ENCODE measurements at regions not wholly inside any gene's neighbourhood (a gene's known extent, or its start where the extent isn't known, plus 50 kb on each side); places are given as distances from the start of the nearest gene placed in this dataset.

DNA sequence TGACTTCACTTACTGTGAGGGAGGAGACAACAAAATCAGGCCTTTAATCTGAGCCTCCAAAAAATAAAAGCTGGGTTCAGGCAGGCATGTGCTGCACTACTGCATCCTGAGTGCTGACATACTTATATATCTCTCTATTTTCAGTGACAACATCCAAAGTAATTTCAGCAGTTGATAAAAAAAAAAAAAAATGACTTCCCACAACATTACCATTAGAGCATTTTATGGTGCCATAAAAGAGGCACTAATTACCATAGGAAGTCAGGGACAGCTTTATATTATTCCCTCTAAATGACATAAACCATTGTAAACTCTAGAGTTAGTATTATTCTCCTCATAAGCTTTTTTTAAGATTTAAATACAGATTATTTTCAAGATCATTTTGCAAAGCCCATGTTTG lies 346.1 kb downstream of the SLCO4C1 start:
- Histone ChIP-seq H3K9ac (ENCODE audit: low read depth, low read length, poor library complexity, severe bottlenecking) (no peak overlapping the region), H3K79me2 (ENCODE audit: insufficient read depth, low read length) (no peaks in the 10 kb centered on the region), H3K4me3 (ENCODE audit: low read length, poor library complexity, severe bottlenecking) (no peak overlapping the region), H3K4me2 (ENCODE audit: low read depth, low read length, poor library complexity, severe bottlenecking) (no peak overlapping the region), H3K36me3 (ENCODE audit: insufficient read depth, low read length) (no peaks in the 10 kb centered on the region), H3K9me2 (replicated peaks; ENCODE audit: low read depth, low read length) (no peaks in the 10 kb centered on the region), H3F3A (ENCODE audit: low read depth) (no peaks in the 10 kb centered on the region), H2AFZ (ENCODE audit: low read length) (no peak overlapping the region), H3K27me3 (ENCODE audit: insufficient read depth, low read length, poor library complexity, severe bottlenecking) (no peaks in the 10 kb centered on the region), H3K9me3 (ENCODE audit: insufficient read depth, low read depth, low read length) (no peaks in the 10 kb centered on the region), H4K20me1 (ENCODE audit: insufficient read depth, low read length, poor library complexity, severe bottlenecking) (no peaks in the 10 kb centered on the region), H3K4me1 (ENCODE audit: insufficient read depth, low read length, poor library complexity, severe bottlenecking) (no peaks in the 10 kb centered on the region)
- TF ChIP-seq, protein P1, sequence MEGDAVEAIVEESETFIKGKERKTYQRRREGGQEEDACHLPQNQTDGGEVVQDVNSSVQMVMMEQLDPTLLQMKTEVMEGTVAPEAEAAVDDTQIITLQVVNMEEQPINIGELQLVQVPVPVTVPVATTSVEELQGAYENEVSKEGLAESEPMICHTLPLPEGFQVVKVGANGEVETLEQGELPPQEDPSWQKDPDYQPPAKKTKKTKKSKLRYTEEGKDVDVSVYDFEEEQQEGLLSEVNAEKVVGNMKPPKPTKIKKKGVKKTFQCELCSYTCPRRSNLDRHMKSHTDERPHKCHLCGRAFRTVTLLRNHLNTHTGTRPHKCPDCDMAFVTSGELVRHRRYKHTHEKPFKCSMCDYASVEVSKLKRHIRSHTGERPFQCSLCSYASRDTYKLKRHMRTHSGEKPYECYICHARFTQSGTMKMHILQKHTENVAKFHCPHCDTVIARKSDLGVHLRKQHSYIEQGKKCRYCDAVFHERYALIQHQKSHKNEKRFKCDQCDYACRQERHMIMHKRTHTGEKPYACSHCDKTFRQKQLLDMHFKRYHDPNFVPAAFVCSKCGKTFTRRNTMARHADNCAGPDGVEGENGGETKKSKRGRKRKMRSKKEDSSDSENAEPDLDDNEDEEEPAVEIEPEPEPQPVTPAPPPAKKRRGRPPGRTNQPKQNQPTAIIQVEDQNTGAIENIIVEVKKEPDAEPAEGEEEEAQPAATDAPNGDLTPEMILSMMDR (conservative IDR thresholded peaks at IDR 0.05; ENCODE audit: low read length), result no peak
- TF ChIP-seq EZH2phosphoT487 (IDR thresholded peaks at IDR 0.05; ENCODE audit: borderline replicate concordance), result no peak

DNA sequence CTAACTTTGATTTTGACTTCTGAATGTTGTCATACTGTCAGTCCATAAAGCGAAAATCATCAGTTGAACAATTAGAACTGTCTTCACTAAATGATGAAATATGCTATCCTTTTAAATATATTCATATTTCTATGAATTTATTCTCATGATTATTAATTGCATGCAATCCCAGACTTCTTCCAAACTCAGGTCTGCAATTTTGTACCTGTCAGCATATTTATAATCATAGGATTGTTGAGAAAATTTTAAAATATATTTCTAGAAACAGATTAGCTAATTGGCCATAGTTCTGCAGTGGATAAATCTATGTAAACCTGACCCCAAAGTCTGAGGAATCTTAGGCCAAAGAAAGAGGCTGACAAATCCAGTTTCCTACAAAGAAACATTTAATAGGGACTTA lies 347.5 kb downstream of the SLCO4C1 start:
- TF ChIP-seq EZH2phosphoT487 (IDR thresholded peaks at IDR 0.05; ENCODE audit: borderline replicate concordance), result no peak
- TF ChIP-seq, protein P1 (conservative IDR thresholded peaks at IDR 0.05; ENCODE audit: low read length), result no peak
- Histone ChIP-seq H3K27me3 (ENCODE audit: insufficient read depth, low read length, poor library complexity, severe bottlenecking) (no peaks in the 10 kb centered on the region), H4K20me1 (ENCODE audit: insufficient read depth, low read length, poor library complexity, severe bottlenecking) (no peaks in the 10 kb centered on the region), H2AFZ (ENCODE audit: low read length) (no peak overlapping the region), H3K79me2 (ENCODE audit: insufficient read depth, low read length) (no peaks in the 10 kb centered on the region), H3K9me2 (replicated peaks; ENCODE audit: low read depth, low read length) (no peaks in the 10 kb centered on the region), H3K4me2 (ENCODE audit: low read depth, low read length, poor library complexity, severe bottlenecking) (no peak overlapping the region), H3K4me1 (ENCODE audit: insufficient read depth, low read length, poor library complexity, severe bottlenecking) (peaks cover 1% of the 10 kb centered on the region), H3F3A (ENCODE audit: low read depth) (no peaks in the 10 kb centered on the region), H3K4me3 (ENCODE audit: low read length, poor library complexity, severe bottlenecking) (no peak overlapping the region), H3K9ac (ENCODE audit: low read depth, low read length, poor library complexity, severe bottlenecking) (no peak overlapping the region), H3K9me3 (ENCODE audit: insufficient read depth, low read depth, low read length) (no peaks in the 10 kb centered on the region), H3K36me3 (ENCODE audit: insufficient read depth, low read length) (no peaks in the 10 kb centered on the region)

DNA sequence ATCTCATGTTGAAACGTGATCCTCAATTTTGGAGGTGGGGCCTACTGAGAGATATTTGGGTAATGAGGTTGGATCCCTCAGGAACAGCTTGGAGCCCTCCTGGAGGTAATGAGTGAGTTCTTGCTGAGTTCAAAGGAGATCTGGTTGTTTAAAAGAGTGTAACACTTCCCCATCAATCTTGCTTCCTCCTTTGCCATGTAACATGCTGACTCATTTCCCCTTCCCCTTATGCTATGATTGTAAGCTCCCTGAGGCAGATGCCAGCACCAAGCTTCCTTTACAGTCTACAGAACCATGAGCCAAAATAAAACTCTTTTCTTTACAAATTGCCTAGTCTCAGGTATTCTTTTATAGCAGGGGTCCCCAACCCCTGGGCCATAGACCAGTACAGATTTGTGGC lies 352.3 kb downstream of the SLCO4C1 start:
- no peak for TF ChIP-seq EZH2phosphoT487 (IDR thresholded peaks at IDR 0.05; ENCODE audit: borderline replicate concordance)
- TF ChIP-seq, protein P1 (conservative IDR thresholded peaks at IDR 0.05; ENCODE audit: low read length), result no peak
- H3K4me1 ChIP-seq (ENCODE audit: insufficient read depth, low read length, poor library complexity, severe bottlenecking), result peaks cover 7% of the 10 kb centered on the region
- no peaks in the 10 kb centered on the region for H3K27me3 ChIP-seq (ENCODE audit: insufficient read depth, low read length, poor library complexity, severe bottlenecking)
- H4K20me1 ChIP-seq (ENCODE audit: insufficient read depth, low read length, poor library complexity, severe bottlenecking), result no peaks in the 10 kb centered on the region
- H3K9me2 ChIP-seq (replicated peaks; ENCODE audit: low read depth, low read length), result no peaks in the 10 kb centered on the region
- no peak overlapping the region for H3K4me3 ChIP-seq (ENCODE audit: low read length, poor library complexity, severe bottlenecking)
- H3K79me2 ChIP-seq (ENCODE audit: insufficient read depth, low read length), result no peaks in the 10 kb centered on the region
- H3K9me3 ChIP-seq (ENCODE audit: insufficient read depth, low read depth, low read length), result no peaks in the 10 kb centered on the region
- H3K4me2 ChIP-seq (ENCODE audit: low read depth, low read length, poor library complexity, severe bottlenecking), result no peak overlapping the region
- no peaks in the 10 kb centered on the region for H3K36me3 ChIP-seq (ENCODE audit: insufficient read depth, low read length)
- H3F3A ChIP-seq (ENCODE audit: low read depth), result no peaks in the 10 kb centered on the region
- no peak overlapping the region for H3K9ac ChIP-seq (ENCODE audit: low read depth, low read length, poor library complexity, severe bottlenecking)
- no peak overlapping the region for H2AFZ ChIP-seq (ENCODE audit: low read length)
